ENCODE measurements at regions not wholly inside any gene's neighbourhood (a gene's known extent, or its start where the extent isn't known, plus 50 kb on each side); places are given as distances from the start of the nearest gene placed in this dataset.

GRCh38 chr1:112040891-112041740 is 51.6 kb upstream of the KCND3 start:
- in situ Hi-C loops (cut with HindIII; ENCODE audit: low pct_unique_long_range_greater_than_20kb, low sequenced_read_pairs), result no loop called here

GRCh38 chr1:112043901-112044300 is 54.4 kb upstream of the KCND3 start:
- DNase-seq (ENCODE audit: low read depth, low spot score), result no peak
- in situ Hi-C loops (cut with HindIII; ENCODE audit: low pct_unique_long_range_greater_than_20kb, low sequenced_read_pairs), result no loop called here

More at GRCh38 chr1:112040891-112041740, 51.6 kb upstream of the KCND3 start:
- no peak for DNase-seq (ENCODE audit: low read depth, low spot score)

GRCh38 chr1:112044745-112045144 is 55.3 kb upstream of the KCND3 start:
- no peak for DNase-seq (ENCODE audit: low read depth, low spot score)
- in situ Hi-C loops (cut with HindIII; ENCODE audit: low pct_unique_long_range_greater_than_20kb, low sequenced_read_pairs), result no loop called here

- no peak for DNase-seq (ENCODE audit: low read depth, low spot score)
- in situ Hi-C loops (cut with HindIII; ENCODE audit: low pct_unique_long_range_greater_than_20kb, low sequenced_read_pairs), result no loop called here
Measured at GRCh38 chr1:112046630-112047029, 57.2 kb upstream of the KCND3 start.

GRCh38 chr1:112048421-112048820 is 59.0 kb upstream of the KCND3 start:
- in situ Hi-C loops (cut with HindIII; ENCODE audit: low pct_unique_long_range_greater_than_20kb, low sequenced_read_pairs), result no loop called here
- no peak for DNase-seq (ENCODE audit: low read depth, low spot score)

- in situ Hi-C loops (cut with HindIII; ENCODE audit: low pct_unique_long_range_greater_than_20kb, low sequenced_read_pairs), result no loop called here
- no peak for DNase-seq (ENCODE audit: low read depth, low spot score)
Measured at GRCh38 chr1:112054510-112054909, 65.0 kb upstream of the KCND3 start.

- in situ Hi-C loops (cut with HindIII; ENCODE audit: low pct_unique_long_range_greater_than_20kb, low sequenced_read_pairs), result no loop called here
- DNase-seq (ENCODE audit: low read depth, low spot score), result no peak
Measured at GRCh38 chr1:112056354-112056753, 66.9 kb upstream of the KCND3 start.

- in situ Hi-C loops (cut with HindIII; ENCODE audit: low pct_unique_long_range_greater_than_20kb, low sequenced_read_pairs), result no loop called here
- DNase-seq (ENCODE audit: low read depth, low spot score), result no peak
Measured at GRCh38 chr1:112057736-112058135, 68.3 kb upstream of the KCND3 start.

- in situ Hi-C loops (cut with HindIII; ENCODE audit: low pct_unique_long_range_greater_than_20kb, low sequenced_read_pairs), result no loop called here
- DNase-seq (ENCODE audit: low read depth, low spot score), result peak; percentile 33
Measured at GRCh38 chr1:112058815-112059450, 69.5 kb upstream of the KCND3 start.

- no peak for DNase-seq (ENCODE audit: low read depth, low spot score)
- in situ Hi-C loops (cut with HindIII; ENCODE audit: low pct_unique_long_range_greater_than_20kb, low sequenced_read_pairs), result no loop called here
Measured at GRCh38 chr1:112059679-112060078, 70.2 kb upstream of the KCND3 start.

- in situ Hi-C loops (cut with HindIII; ENCODE audit: low pct_unique_long_range_greater_than_20kb, low sequenced_read_pairs), result no loop called here
- no peak for DNase-seq (ENCODE audit: low read depth, low spot score)
Measured at GRCh38 chr1:112060261-112060660, 70.8 kb upstream of the KCND3 start.

- in situ Hi-C loops (cut with HindIII; ENCODE audit: low pct_unique_long_range_greater_than_20kb, low sequenced_read_pairs), result no loop called here
- DNase-seq (ENCODE audit: low read depth, low spot score), result no peak
Measured at GRCh38 chr1:112061056-112061455, 71.6 kb upstream of the KCND3 start.

GRCh38 chr1:112061901-112062320 is 72.4 kb upstream of the KCND3 start:
- in situ Hi-C loops (cut with HindIII; ENCODE audit: low pct_unique_long_range_greater_than_20kb, low sequenced_read_pairs), result no loop called here
- no peak for DNase-seq (ENCODE audit: low read depth, low spot score)

- no peak for DNase-seq (ENCODE audit: low read depth, low spot score)
- in situ Hi-C loops (cut with HindIII; ENCODE audit: low pct_unique_long_range_greater_than_20kb, low sequenced_read_pairs), result no loop called here
Measured at GRCh38 chr1:112063781-112064728, 74.6 kb upstream of the KCND3 start.

- DNase-seq (ENCODE audit: low read depth, low spot score), result no peak
- in situ Hi-C loops (cut with HindIII; ENCODE audit: low pct_unique_long_range_greater_than_20kb, low sequenced_read_pairs), result no loop called here
Measured at GRCh38 chr1:112067989-112068388, 78.5 kb upstream of the KCND3 start.

- in situ Hi-C loops (cut with HindIII; ENCODE audit: low pct_unique_long_range_greater_than_20kb, low sequenced_read_pairs), result no loop called here
- DNase-seq (ENCODE audit: low read depth, low spot score), result no peak
Measured at GRCh38 chr1:112070677-112071076, 81.2 kb upstream of the KCND3 start.

GRCh38 chr1:112074711-112075110 is 85.2 kb upstream of the KCND3 start:
- DNase-seq (ENCODE audit: low read depth, low spot score), result no peak
- in situ Hi-C loops (cut with HindIII; ENCODE audit: low pct_unique_long_range_greater_than_20kb, low sequenced_read_pairs), result no loop called here

GRCh38 chr1:112075566-112075965 is 86.1 kb upstream of the KCND3 start:
- in situ Hi-C loops (cut with HindIII; ENCODE audit: low pct_unique_long_range_greater_than_20kb, low sequenced_read_pairs), result no loop called here
- DNase-seq (ENCODE audit: low read depth, low spot score), result no peak

Data from SK-MEL-5 (cell line).